ENCODE measurements at regions not wholly inside any gene's neighbourhood (a gene's known extent, or its start where the extent isn't known, plus 50 kb on each side); places are given as distances from the start of the nearest gene placed in this dataset.

GRCh38 chr9:129352146-129352865, 174.2 kb upstream of the IER5L start:
- DNase-seq = no peak

DNA sequence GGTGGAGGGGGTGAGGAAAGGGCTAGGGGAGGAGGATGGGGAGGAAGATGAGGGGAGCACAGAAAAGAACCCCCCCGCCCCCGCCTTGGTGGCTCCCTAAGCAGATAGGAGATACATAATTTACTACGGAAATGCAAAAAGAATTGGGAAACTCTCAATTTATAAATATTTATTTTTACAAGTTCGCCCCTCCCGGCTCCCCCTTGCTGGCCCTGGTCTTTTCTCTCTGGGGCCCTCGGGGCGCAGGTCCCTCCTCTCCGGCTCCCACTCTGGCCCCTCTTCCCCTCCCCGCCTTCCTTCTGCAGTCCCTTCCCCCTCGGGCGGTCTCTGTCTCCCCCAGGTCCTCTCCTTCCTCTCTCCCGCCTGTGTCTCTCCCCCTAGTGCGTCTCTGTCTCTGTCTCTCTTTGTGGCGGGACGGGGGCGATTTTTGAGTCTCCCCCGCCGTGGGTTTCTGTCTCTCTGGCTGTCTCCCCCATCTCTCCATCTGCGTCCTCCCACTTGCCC, 173.6 kb upstream of the IER5L start:
- no peak for DNase-seq

DNA sequence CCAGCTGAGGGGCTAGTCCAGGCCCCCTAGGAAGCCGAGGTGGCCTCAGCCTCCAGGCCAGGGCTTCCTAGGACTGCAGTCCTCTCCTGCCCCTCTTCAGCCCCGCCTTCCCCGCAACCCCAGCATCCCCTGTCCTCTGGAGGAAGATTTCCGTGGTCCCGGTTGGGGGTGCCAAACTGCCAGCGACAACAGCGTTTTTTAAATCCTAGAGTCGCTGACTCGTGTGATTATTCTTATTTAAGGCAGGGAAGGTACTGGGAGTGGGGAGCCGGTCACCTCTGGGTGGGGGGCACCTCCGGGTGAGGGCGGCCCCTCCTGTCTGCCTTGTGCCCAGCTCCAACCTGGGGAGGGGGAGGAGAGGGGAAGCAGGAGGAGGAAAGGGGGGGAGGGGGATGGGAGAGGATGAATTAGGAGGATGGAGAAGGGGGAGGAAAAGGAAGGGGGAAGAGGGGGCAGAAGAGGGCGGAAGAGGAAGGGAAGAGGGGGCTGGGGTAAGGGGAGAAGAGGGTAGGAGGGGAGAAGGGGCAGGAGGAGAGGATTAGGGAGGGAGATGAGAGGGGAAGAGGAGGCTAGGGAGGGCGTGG, 173.1 kb upstream of the IER5L start:
- no peak for DNase-seq

DNA sequence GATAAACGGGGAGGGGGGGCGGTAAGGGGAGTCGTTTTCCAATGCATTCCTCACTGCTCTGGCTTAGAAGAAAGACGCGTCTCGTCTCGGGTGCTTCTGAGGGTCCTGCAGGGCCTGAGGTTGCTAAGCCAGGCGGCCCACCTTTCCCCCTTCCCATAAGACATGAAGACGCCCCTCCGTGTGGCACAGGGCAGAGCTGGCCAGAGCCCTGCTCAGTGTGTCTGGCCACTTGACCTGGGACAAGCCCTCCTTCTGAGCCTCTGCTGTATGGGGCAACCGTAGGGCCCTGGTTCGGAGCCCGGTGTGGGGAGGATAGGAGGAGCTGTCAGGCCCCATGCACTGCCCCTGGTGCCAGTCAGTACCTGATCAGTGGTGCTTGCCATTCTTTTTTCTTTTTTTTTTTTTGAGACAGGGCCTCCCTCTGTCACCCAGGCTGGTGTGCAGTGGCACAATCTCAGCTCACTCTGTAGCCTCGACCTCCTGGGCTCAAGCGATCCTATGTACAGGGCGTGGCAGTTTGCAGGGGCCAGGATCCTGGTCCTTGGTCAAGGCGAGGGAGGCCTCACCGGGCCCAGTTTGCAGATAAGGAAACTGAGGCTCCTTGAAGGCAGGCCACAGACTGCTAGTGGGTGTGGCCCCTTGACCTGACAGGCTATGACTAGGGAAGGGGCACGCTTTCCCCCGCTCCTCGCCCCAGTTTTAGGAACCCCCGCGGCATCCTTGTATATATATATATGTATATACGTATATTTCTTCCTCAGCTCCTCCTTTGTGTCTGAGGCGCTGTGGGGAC, 172.3 kb upstream of the IER5L start:
- no peak for DNase-seq

DNA sequence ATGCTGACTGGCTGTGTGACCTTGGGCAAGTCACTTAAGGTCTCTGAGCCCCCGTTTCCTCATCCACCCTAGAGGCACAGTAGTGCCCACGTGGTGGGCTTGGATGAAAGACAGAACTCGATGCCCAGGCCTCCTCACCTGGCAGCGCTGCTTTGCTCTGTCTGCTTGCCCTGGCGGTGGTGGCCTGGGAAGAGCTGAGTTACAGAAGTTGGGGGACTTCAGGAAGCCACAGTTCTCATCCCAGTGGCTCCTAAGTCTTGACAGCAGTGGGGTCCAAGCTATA, 171.5 kb upstream of the IER5L start:
- no peak for DNase-seq

DNA sequence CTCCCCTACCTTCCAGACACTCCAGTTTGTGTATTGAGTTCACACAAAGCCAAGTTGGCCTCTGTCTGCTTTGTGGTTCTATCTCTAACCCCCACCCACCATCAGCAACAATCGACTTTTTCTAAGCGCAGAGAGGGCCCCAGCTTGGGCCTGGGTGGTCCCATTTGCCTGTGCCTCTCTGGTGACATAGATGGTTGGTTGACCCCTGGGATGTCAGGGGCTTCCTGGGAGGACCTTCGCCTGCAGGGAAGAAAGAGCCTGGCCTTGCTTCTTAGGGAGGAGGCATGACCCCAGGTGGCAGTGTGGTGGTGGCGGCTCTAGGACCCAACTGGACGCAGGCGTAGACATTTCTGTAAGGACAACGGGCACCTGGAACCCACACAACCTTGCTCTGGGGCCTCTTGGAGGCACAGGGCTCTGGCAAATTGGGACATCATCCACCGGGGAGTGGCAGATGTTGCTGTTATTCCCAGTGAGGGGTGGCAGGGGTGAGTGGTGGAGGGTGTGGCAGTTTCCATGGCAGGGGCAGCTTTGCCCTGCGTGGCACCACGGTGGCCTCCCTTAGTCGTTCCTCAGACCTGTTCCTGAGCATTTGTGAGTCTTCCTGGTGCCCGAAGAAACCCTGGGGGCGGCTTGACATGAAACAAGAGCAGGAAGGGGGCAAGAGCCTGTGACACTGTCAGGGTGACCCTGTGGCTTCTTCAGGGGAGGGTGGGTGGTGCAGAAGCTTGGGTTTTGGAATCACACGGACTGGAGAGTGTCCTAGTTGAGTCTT, 171.0 kb upstream of the IER5L start:
- no peak for DNase-seq

- DNase-seq = peak; percentile 34
Measured at GRCh38 chr9:129347316-129348120, 169.5 kb upstream of the IER5L start.

- no peak for DNase-seq
Measured at GRCh38 chr9:129346046-129346445, 168.0 kb upstream of the IER5L start.

- DNase-seq = no peak
Measured at GRCh38 chr9:129344641-129345495, 166.8 kb upstream of the IER5L start.

GRCh38 chr9:129343424-129344375, 165.6 kb upstream of the IER5L start:
- DNase-seq = no peak

- no peak for DNase-seq
Measured at GRCh38 chr9:129342591-129343423, 164.7 kb upstream of the IER5L start.

GRCh38 chr9:129341987-129342348, 163.9 kb upstream of the IER5L start:
- DNase-seq = no peak

DNA sequence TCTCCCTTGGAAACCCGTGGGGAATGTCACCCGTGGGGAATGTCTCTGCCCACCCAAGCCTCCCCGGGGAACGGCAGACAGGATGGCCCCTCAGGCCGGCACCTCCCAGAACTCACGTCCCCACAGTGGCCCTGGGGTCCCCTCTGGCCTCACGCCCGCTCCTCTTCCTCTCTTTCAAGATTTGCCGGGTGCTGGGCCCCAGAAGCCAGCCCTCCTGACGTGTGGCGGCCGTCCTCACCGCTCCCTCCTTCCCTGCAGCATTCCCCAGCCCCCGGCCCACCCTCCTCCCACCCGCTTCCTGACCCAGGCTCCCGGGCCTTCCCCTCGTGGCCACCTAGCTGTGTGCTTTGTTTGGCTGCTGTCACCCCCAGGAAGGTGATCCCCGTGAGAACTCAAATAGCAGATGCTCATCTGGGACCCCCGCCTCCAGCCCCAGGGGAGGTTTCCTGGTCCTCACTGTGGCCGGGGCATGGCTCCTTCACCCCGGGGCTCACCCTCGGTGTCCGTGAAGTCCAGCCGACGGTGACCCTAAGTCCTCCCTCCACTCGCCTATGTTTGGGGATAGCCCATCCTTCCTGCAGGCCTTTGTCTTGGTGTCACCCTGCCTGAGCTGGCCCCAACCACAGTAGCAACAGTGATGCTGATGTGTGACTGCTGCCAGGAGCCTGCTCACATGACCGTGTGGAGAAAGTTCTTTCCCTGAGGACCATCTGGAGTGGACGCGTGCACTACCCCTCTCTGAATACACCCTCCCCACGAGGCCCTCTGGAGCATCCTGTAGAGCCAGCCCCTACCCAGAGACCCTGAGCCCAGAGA, 163.3 kb upstream of the IER5L start:
- no peak for DNase-seq

GRCh38 chr9:129340427-129341170, 162.5 kb upstream of the IER5L start:
- DNase-seq = no peak

DNA sequence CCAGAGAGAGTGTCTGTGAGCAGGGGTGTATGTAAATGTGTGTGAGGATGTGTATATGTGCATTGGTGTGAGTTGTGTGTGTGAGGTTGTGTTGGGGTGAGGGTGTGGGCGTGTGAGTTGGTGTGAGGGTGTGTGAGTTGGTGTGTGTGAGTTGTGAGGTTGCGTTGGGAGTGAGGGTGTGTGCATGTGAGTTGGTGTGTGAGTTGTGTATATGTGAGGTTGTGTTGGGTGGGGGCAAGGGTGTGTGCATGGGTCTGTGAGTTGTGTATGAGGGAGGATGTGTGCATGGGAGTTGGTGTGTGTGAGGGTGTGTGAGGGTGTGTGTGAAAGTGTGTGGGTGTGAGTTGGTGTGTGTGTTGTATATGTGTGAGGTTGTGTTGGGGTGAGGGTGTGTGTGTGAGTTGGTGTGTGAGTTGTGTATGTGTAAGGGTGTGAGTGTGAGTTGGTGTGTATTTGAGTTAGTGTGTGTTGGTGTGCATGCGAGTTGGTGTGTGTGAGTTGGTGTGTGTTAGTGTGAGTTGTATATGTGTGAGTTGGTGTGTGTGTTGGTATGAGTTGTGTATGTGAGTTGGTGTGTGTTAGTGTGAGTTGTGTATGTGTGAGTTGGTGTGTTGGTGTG, 161.6 kb upstream of the IER5L start:
- DNase-seq = no peak

GRCh38 chr9:129338724-129339430, 160.8 kb upstream of the IER5L start:
- peak; percentile 62 for DNase-seq

Measured in EL (cell line).